Renal pelvis (tissue), 1 donor: ENCODE measurements at regions not wholly inside any gene's neighbourhood (a gene's known extent, or its start where the extent isn't known, plus 50 kb on each side); places are given as distances from the start of the nearest gene placed in this dataset.
"Not testable (repeated sequence)": the region's sequence is repeated elsewhere in the genome, so short reads cannot be mapped to it uniquely, and the experiment has no call there.

Experiments used
- DNase-seq: peaks from one replicate; pipeline ENCODE4 v3.0.0-alpha.2; 2013

DNA sequence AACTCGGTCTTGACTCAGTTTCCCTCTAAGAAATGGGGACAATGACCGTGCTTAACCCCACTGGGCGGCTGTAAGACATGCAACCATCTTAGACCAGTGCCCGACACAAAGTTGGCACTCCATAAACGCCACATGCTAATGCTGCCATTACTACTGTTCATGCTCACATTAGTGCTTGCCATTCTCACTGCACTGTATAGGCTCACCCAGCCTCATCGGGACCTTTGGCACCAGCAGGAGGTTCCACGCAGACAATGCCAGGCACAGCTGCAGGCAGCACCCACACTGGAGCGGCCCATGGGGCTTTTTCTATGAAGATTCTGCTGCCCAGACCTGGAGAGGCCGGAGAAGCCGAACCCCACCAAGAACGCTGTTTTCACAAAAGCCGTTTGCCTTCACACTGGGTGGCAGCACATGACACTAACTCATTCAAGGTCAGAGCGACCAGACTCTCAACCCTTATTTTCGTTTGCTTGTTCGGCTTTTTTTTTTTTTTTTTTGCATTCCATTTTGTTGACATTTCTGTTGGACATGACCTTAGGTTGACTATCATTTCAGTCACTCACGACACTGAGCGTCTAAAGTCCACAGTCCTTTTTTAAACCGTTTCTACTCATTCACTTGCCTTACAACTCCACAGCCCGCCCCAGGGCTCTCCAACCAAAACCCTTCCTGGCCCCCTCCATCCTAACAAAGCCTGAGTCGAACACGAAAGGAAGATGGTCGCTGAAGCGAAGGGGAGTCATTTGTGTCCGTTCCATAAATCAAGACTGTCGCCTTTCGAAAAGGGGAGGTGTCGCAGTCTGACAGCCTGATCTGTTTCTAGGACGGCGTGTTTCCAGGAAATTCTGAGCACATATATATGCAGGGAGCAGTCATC is 124.4 kb upstream of the RNF32 start:
- DNase-seq: peak; percentile 54

- DNase-seq: no peak
These were observed 125.7 kb upstream of the RNF32 start for GRCh38 chr7:156514851-156515250.

GRCh38 chr7:156511426-156511825 is 129.1 kb upstream of the RNF32 start:
- no peak for DNase-seq

- no peak for DNase-seq
These were observed 129.6 kb upstream of the RNF32 start for GRCh38 chr7:156510966-156511365.

DNA sequence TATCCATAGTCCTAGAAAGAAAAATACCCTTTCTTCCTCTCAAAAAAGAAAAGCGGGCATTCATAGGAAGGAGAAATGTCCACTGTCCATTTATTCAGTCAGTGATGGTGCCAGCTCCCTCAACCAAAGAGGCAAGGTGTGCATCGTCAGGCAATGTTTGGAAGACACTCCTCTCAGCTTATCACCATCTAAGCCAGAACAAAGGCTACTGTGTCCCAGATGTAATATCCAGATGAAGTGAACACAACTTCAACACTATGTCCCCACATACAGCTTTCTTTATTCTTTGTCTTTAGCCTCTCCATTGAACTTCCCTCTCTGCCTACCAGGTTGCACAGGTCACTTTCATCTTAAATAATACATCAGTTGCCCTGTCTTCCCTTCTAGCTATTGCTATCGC is 131.4 kb upstream of the RNF32 start:
- no peak for DNase-seq

DNA sequence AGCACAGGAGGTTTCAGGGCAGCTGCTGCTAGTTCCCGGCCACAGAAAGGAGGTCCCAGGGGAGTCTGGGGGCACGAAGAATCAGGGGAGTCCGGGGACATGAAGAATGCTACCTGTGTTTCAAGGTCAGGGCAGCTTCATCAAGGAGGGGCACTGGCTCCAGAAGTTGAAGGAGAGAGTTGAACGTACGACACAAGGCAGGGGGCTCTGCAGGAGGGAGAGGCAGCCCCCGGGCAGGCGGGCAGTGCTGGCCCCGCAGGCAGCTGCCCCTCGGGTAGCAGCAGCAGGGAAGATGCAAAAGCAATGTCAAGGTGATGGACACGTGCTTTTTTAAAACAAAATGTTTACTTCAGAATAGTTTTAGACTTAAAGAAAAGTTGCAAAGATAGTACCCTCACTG is 134.7 kb upstream of the RNF32 start:
- no peak for DNase-seq

- DNase-seq: peak; percentile 80
These were observed 135.7 kb upstream of the RNF32 start for GRCh38 chr7:156504687-156505545.

DNA sequence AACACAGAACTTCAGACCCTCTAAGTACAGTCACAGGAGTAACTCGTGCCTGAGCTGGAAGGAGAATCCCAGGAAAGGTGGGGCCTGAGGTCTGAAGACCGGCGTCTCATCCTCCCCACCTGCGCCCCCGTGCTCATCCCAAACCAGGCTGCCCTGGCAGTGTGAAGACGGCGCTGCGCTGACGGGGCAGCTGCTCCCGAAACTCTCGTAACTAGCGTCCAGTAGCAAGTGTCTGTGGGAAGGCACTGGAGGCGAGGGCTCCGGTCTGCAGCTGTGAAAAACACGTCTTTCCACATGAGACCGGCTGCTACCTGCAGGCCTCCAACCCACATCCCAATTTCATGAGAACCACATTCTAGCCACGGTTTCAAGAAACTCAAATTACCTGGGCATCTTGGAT is 136.6 kb upstream of the RNF32 start:
- no peak for DNase-seq

GRCh38 chr7:156503196-156503595 is 137.4 kb upstream of the RNF32 start:
- no peak for DNase-seq

DNA sequence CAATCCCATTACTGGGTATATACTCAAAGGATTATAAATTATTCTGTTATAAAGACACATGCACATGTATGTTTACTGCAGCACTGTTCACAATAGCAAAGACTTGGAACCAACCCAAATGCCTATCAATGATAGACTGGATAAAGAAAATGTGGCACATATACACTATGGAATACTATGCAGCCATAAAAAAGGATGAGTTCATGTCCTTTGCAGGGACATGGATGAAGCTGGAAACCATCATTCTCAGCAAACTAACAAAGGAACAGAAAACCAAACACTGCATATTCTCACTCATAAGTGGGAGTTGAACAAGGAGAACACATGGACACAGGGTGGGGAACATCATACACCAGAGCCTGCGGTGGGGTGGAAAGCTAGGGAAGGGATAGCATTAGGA is 138.8 kb upstream of the RNF32 start:
- not testable (repeated sequence) for DNase-seq

GRCh38 chr7:156499247-156499881 is 141.2 kb upstream of the RNF32 start:
- DNase-seq: no peak

DNA sequence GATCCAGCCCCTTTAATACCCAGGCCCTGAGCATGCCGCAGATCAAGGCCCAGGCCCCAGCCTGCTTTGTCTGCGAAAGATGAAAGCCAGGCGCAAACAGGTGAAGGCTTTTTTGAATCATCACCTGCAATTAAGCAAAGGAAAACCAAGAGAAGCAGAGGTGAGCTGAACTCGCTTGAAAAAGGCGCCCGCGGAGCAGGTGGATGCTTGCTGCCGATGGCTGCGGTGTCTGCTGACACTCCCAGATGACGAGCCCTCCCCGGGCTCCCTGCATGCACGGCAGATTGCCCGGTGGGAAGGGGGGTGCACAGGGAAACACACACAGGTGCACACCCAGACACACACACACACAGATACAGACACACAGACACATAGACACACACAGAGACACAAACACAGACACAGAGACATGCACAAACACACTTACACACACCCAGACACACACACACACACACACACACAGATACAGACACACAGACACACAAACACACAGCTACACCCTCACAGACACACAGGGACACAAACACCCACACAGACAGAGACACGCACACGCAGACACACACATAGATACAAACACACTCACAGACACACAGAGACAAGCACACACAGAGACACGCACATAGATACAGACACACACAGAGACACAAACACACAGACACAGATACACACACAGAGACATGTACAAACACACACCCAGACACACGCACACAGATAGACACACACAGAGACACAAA is 142.6 kb upstream of the RNF32 start:
- DNase-seq: no peak

DNA sequence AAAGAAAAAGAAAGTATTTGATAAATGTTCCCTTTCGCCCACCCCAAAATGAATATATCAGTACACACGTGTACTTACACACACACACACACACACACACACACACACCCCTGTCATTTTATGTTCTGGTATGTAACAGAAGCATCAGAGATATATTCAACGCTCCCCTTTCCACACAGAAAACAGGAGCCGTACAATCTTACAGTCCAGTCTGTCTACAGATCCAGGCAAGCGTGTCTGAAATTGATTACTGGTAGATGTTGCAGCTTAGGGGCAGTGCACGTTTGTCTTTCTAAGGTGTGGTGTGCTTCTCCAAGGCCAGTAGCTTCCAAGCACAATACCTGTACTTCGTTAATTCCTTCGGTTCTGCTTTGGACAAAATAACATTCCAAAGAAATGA is 143.7 kb upstream of the RNF32 start:
- no peak for DNase-seq

DNA sequence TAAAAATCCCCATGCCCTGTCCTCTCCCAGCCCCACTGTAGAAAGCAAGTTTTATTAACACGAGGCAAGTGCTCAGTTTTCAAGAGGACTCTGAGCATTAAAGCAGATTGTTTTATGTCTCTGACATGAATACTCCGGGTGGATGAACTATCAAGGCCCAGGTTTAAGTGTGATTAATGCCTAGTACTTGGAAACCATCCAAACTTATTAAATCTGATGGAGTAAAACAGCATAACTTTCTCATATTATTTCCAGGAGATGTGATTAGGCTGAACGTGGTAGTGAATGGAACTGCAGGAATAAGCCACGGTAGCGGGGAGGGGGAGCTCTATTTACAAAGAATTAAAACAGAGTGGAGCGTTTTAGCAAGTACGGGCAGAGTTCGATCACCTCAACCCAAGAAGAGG is 144.2 kb upstream of the RNF32 start:
- peak; percentile 36 for DNase-seq

GRCh38 chr7:156494960-156495359 is 145.6 kb upstream of the RNF32 start:
- DNase-seq: no peak

DNA sequence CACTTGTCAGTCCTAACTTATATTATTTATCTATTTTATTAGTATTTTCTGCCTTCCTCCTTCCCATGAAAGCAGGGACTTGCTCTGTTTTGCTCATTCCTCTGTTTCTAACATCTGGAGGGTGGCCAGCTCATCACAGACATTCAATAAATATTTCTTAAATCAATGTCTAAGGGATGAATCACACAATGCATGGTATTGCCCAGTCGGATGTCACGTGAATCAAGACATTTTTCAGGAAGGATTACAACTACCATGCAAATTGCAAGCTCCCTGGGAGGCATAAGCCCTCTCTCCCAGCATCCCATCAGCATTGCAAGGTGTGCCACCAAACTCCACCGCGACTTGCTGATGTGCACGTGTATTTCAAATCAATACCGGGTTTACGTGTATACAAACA is 146.6 kb upstream of the RNF32 start:
- no peak for DNase-seq

DNA sequence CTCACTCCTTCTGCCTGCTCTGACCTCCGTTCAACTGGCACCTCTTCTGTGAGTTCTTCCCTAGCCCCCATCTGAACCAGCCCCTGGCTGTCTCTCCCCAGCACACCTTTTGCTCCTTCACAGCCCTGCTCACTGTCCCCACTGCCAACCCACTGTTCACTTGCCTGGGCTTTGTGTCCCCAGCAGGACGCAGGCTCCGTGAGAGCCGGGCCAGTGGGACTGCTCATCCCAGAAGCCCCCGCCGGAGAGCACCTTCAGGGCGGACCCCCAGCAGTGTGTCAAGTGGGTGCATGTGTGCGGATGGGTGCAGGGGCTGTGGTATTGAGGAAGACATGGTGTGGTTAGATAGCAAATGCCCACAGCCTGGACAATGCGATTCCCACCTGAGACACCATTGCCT is 148.4 kb upstream of the RNF32 start:
- DNase-seq: no peak

DNA sequence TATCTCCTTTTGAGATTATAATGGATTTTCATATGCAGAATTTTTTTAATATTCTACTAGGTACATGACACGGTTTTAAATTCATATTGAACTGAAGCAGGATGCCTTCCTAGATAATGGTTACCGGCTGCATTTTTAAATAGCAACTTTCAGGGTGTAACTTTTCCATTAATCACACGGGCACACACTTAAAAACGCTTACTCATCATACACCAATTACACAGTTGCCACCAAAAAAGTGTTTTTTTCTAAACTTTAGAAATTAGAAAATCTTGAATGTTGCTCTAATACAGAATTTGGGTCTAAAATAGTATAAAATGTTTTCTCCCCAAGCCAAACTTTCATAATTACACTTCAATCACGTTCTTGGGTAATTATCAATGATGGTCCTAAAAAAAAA is 149.1 kb upstream of the RNF32 start:
- DNase-seq: no peak

GRCh38 chr7:156490021-156490800 is 150.4 kb upstream of the RNF32 start:
- no peak for DNase-seq

DNA sequence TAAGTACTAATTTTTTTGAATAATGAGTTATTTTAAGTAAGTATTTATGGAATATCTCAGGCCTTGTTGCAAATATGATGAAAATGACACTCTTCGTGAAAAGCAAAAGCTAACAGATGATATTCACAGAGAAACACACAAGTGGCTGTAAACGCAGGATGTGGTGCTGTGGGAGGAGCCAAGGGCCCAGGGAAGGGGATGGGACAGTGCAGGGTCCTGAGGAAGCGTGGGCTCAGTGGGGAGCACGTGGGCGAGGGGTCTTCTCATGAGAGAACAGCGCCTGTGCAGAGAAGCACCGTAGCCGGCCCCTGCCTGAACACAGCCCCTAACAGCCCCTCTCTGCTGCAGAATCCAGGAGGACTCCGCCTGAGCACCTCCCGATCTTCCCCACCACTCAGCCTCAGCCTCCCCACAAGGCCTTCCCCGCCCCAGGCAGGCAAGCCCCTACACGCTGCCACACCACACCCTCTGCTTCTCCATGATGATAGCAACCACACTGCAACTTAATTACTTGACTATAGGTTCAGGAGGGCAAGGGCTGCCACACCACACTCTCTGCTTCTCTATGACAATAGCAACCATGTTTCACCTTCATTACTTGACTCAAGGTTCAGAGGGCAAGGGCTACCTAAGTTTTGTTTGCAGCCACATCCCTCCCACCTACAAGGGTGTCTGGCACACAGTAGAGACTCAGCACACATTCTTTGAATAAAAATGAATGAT is 152.6 kb upstream of the RNF32 start:
- DNase-seq: no peak
